ENCODE measurements at regions not wholly inside any gene's neighbourhood (a gene's known extent, or its start where the extent isn't known, plus 50 kb on each side); places are given as distances from the start of the nearest gene placed in this dataset.

DNA sequence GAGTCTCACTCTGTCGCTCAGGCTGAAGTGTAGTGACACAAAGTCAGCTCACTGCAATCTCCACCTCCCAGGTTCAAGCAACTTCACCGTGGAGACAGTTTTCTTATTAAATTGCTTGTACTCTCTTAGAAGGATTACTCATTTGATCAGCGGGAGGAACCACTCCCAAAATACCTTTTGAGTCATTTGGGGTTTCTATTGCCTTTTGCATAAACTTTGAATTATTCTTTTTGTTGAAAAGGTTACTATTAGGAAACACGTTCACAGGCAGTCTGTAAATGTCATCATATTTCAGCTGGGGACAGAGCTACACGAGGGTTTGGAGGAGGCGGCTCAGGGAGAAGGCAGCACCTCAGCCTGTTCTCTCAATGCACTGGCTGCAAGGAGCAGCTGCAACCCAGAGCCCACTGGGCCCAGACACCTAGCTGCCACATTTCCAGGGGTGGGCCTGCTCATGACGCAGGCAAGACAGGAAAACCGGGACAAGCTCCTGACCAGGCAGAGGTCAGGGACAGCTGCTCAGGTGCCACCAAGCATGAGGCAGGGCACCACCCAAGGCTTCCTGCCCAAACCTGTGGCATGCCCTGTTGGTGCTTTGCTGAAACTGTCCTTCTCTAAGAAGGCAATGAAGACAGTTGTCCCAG, 205.9 kb downstream of the BMP7 start:
- no peak overlapping the region for H3K27ac ChIP-seq
- H3K36me3 ChIP-seq: no peaks in the 10 kb centered on the region
- H3K9me3 ChIP-seq: no peaks in the 10 kb centered on the region
- DNase-seq (no peak), ATAC-seq (no peak)
- intact Hi-C loops (cut with DNase I): no loop called here
- H3K4me3 ChIP-seq: no peak overlapping the region
- WGBS (ENCODE audit: insufficient coverage, low coverage, low lambda C conversion rate, missing lambda C conversion rate): 46% methylated on average over 6 of the region's 8 CpGs
- TF ChIP-seq, protein P1, sequence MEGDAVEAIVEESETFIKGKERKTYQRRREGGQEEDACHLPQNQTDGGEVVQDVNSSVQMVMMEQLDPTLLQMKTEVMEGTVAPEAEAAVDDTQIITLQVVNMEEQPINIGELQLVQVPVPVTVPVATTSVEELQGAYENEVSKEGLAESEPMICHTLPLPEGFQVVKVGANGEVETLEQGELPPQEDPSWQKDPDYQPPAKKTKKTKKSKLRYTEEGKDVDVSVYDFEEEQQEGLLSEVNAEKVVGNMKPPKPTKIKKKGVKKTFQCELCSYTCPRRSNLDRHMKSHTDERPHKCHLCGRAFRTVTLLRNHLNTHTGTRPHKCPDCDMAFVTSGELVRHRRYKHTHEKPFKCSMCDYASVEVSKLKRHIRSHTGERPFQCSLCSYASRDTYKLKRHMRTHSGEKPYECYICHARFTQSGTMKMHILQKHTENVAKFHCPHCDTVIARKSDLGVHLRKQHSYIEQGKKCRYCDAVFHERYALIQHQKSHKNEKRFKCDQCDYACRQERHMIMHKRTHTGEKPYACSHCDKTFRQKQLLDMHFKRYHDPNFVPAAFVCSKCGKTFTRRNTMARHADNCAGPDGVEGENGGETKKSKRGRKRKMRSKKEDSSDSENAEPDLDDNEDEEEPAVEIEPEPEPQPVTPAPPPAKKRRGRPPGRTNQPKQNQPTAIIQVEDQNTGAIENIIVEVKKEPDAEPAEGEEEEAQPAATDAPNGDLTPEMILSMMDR (IDR thresholded peaks at IDR 0.05): no peak
- TF ChIP-seq POLR2A (IDR thresholded peaks at IDR 0.05): no peak
- H3K27me3 ChIP-seq: no peaks in the 10 kb centered on the region
- H3K4me1 ChIP-seq: no peaks in the 10 kb centered on the region

DNA sequence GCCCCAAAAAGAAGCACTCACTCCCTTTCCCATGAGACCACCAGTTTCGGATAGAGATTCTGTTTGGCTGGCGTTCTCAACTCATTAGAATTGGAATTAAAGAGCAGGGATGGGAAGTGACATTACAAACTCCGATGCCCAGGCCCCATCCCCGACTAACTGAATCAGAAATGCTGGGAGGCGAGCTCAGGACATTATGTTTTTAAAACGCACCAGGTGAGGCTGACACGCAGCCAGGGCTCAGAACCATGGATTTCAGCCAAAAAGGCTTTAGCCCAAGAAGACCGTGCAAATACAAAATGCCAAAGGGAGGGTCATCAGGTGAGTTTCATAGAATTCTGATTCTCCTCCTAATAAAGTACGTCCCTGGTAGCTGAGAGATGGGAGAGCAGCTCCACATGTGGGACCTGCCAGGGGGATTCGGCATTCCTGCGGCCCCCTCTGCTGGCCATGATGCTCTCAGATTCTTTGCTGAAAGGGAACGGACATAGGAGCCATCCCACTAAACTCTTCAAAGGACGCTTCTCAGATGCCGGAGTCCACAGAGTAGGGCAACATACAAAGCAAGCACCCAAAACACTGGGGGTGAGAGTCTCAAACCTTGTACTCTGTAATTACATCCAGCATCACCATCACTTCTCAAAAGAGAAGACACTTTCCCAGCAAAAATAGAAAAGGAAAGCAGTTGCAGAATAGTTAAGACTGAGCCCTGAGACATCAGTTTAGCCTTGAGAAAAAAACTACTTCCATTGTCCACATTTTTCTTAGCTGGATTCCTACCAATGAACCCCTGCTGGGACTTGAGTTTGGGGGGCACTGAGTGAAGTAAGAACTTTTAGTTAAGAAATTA, 205.2 kb downstream of the BMP7 start:
- Histone ChIP-seq H3K4me1 (no peaks in the 10 kb centered on the region), H3K27me3 (no peaks in the 10 kb centered on the region), H3K9me3 (no peaks in the 10 kb centered on the region), H3K27ac (no peak overlapping the region), H3K4me3 (no peak overlapping the region), H3K36me3 (no peaks in the 10 kb centered on the region)
- WGBS (ENCODE audit: insufficient coverage, low coverage, low lambda C conversion rate, missing lambda C conversion rate): 30% methylated on average over 14 of the region's 14 CpGs
- intact Hi-C loops (cut with DNase I): no loop called here
- TF ChIP-seq, protein P1 (IDR thresholded peaks at IDR 0.05): no peak
- no peak for TF ChIP-seq POLR2A (IDR thresholded peaks at IDR 0.05)
- DNase-seq (no peak), ATAC-seq (no peak)

DNA sequence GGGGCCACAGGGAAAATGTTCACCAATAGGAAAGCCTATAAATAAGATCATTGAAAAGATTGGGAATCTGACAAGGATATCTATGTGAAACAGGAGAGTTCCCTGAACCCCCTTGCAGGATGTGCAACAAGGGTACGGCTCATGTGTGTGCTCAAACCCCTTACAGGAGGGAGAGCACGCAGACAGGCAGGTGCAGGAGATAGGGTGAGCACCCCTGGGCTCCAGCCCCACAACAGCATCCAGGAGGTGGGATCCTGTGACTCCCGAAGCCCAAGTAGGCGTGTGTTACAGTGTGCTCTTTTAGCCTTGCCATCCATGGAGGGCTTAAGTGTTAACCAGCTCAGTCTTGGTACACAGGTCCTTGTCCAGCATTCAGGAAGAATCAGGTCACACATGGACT, 204.2 kb downstream of the BMP7 start:
- no peaks in the 10 kb centered on the region for H3K27me3 ChIP-seq
- H3K9me3 ChIP-seq: no peaks in the 10 kb centered on the region
- no peaks in the 10 kb centered on the region for H3K4me1 ChIP-seq
- DNase-seq: no peak
- H3K27ac ChIP-seq: no peak overlapping the region
- ATAC-seq: peak in 1 of 4 donors; percentile 12
- H3K4me3 ChIP-seq: no peak overlapping the region
- WGBS (ENCODE audit: insufficient coverage, low coverage, low lambda C conversion rate, missing lambda C conversion rate): 70% methylated on average over 3 of the region's 4 CpGs
- TF ChIP-seq, protein P1 (IDR thresholded peaks at IDR 0.05): no peak
- TF ChIP-seq POLR2A (IDR thresholded peaks at IDR 0.05): no peak
- H3K36me3 ChIP-seq: no peaks in the 10 kb centered on the region
- intact Hi-C loops (cut with DNase I): no loop called here

DNA sequence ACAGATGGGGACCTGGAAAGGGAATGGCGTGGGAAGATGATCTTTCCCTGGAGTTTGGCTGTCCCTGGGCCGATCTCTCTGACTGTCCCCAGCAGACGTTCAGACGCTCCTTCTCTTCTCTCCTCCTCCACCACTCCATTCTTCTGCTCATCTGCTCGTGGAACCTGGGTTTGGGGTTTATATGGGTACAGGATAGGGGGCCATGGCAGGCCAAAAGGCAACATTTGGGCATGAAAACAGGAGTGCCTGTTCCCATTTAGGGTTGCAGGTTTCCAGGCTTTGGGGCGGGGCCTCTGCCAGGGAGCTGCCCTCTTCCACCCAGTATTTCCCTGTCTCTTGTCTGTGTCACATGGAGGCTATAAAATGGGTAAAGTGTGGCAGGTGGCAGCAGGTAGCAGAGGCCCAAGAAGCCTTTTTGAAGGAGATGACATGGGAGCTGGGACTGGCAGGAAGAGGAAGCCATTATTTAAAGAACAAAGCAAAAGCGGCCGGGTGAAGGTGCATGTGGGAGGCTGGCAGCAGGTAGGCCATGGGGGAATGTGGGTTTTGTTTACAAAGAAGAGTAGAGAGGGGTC, 203.7 kb downstream of the BMP7 start:
- TF ChIP-seq, protein P1 (IDR thresholded peaks at IDR 0.05): no peak
- no peak for TF ChIP-seq POLR2A (IDR thresholded peaks at IDR 0.05)
- H3K9me3 ChIP-seq: no peaks in the 10 kb centered on the region
- no peaks in the 10 kb centered on the region for H3K4me1 ChIP-seq
- intact Hi-C loops (cut with DNase I): no loop called here
- no peak for DNase-seq
- no peak overlapping the region for H3K4me3 ChIP-seq
- H3K36me3 ChIP-seq: no peaks in the 10 kb centered on the region
- WGBS (ENCODE audit: insufficient coverage, low coverage, low lambda C conversion rate, missing lambda C conversion rate): 69% methylated on average over 8 of the region's 8 CpGs
- H3K27me3 ChIP-seq: no peaks in the 10 kb centered on the region
- no peak overlapping the region for H3K27ac ChIP-seq
- no peak for ATAC-seq

All from right lobe of liver (tissue), 6 donors.